ENCODE measurements at regions not wholly inside any gene's neighbourhood (a gene's known extent, or its start where the extent isn't known, plus 50 kb on each side); places are given as distances from the start of the nearest gene placed in this dataset.

DNA sequence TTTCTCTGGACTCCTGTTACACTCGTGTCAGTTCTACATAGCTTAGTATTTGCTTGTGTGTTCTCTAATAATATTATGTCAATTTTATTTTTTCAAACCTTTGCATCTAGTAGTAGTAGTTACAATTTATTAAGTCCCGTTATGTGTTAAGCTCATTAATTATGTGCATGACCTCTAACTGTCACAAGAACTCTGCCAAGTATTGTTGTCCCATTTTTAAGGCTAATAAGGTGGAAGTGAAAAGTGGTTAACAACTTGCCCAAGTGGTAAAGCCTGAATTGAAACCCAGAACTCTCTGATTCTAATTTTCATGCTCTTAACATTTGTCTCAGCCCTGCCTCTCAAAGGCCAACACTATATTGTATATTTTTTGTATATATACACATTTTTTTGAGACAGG is 221.6 kb downstream of the DMRT2 start:
- H3K4me3 Mint-ChIP-seq, result no peak overlapping the region
- TF ChIP-seq, protein P1, sequence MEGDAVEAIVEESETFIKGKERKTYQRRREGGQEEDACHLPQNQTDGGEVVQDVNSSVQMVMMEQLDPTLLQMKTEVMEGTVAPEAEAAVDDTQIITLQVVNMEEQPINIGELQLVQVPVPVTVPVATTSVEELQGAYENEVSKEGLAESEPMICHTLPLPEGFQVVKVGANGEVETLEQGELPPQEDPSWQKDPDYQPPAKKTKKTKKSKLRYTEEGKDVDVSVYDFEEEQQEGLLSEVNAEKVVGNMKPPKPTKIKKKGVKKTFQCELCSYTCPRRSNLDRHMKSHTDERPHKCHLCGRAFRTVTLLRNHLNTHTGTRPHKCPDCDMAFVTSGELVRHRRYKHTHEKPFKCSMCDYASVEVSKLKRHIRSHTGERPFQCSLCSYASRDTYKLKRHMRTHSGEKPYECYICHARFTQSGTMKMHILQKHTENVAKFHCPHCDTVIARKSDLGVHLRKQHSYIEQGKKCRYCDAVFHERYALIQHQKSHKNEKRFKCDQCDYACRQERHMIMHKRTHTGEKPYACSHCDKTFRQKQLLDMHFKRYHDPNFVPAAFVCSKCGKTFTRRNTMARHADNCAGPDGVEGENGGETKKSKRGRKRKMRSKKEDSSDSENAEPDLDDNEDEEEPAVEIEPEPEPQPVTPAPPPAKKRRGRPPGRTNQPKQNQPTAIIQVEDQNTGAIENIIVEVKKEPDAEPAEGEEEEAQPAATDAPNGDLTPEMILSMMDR (IDR thresholded peaks at IDR 0.05), result no peak
- POLR2A ChIA-PET, result no interaction called here
- H3K4me1 Mint-ChIP-seq (ENCODE audit: low read depth), result no peaks in the 10 kb centered on the region
- Histone ChIP-seq H3K36me3 (ENCODE audit: insufficient read depth, low read length) (no peaks in the 10 kb centered on the region), H3K27ac (ENCODE audit: low read depth in 1 of 2, low read length in 2 of 2) (no peak overlapping the region), H3K4me1 (ENCODE audit: insufficient read depth, low read length) (no peaks in the 10 kb centered on the region), H3K9me3 (ENCODE audit: control insufficient read depth in 1 of 2, insufficient read depth in 1 of 2, low read length in 2 of 2) (peaks cover 0 to 7% of the 10 kb centered on the region in 2 experiments), H3K27me3 (ENCODE audit: control insufficient read depth in 1 of 2, insufficient read depth in 2 of 2, low read length in 2 of 2) (no peaks in the 10 kb centered on the region), H3K4me3 (ENCODE audit: low read length) (no peak overlapping the region)
- H3K27me3 Mint-ChIP-seq, result no peaks in the 10 kb centered on the region
- H3K36me3 Mint-ChIP-seq (ENCODE audit: low read depth), result no peaks in the 10 kb centered on the region
- DNase-seq (no peak), ATAC-seq (ENCODE audit: poor library complexity) (no peak)
- H3K27ac Mint-ChIP-seq, result no peak overlapping the region
- no peaks in the 10 kb centered on the region for H3K9me3 Mint-ChIP-seq
- intact Hi-C loops (cut with DNase I, micrococcal nuclease), result no loop called here
- CTCF ChIA-PET, result no interaction called here

DNA sequence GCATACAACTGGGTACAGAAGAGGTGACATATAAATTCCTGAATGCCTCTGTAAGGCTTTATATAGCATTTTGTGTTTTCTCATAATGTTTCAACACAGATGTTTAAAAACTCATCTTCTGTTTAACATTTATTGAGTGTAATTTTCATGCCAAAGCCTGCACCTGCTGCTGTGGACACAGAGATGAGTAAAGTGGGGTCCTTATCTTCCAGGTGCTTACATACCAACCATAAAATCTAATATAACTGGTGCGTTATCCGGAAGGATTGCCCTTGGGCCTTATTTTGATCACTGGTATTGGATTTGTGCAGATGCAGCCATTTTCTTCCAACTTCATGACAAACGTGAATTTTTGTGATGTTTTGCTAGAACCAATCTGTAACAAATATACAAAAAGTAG is 222.3 kb downstream of the DMRT2 start:
- ATAC-seq (ENCODE audit: poor library complexity), result no peak
- Mint-ChIP-seq H3K4me1 (ENCODE audit: low read depth) (no peaks in the 10 kb centered on the region), H3K27ac (no peak overlapping the region), H3K4me3 (no peak overlapping the region), H3K36me3 (ENCODE audit: low read depth) (no peaks in the 10 kb centered on the region), H3K27me3 (no peaks in the 10 kb centered on the region), H3K9me3 (no peaks in the 10 kb centered on the region)
- Histone ChIP-seq H3K36me3 (ENCODE audit: insufficient read depth, low read length) (no peaks in the 10 kb centered on the region), H3K4me1 (ENCODE audit: insufficient read depth, low read length) (no peaks in the 10 kb centered on the region), H3K4me3 (ENCODE audit: low read length) (no peak overlapping the region), H3K27me3 (ENCODE audit: control insufficient read depth in 1 of 2, insufficient read depth in 2 of 2, low read length in 2 of 2) (no peaks in the 10 kb centered on the region), H3K9me3 (ENCODE audit: control insufficient read depth in 1 of 2, insufficient read depth in 1 of 2, low read length in 2 of 2) (peaks cover 0 to 6% of the 10 kb centered on the region in 2 experiments), H3K27ac (ENCODE audit: low read depth in 1 of 2, low read length in 2 of 2) (no peak overlapping the region)
- CTCF ChIA-PET, result no interaction called here
- TF ChIP-seq, protein P1 (IDR thresholded peaks at IDR 0.05), result no peak
- POLR2A ChIA-PET, result no interaction called here
- intact Hi-C loops (cut with DNase I, micrococcal nuclease), result no loop called here
- no peak for DNase-seq

DNA sequence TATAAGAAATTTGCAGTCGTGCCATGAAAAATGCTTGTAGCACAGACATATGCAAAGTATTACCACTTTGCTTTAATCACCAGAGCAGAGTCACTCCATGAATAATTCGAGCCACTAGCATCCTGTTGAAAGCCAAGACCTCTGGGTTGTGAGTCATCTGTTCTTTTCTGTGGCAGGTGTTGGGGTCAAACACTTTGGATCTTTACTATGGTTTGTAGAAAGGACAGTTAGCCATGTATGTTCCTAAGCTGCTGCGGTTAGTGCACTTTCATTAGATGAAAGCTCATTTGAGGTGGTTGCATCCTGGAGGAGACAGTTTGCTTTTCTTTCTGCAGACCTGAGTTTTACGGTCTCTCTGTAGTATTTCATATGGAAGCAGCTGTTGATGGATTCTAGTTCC is 223.7 kb downstream of the DMRT2 start:
- TF ChIP-seq, protein P1 (IDR thresholded peaks at IDR 0.05), result no peak
- Histone ChIP-seq H3K27ac (ENCODE audit: low read depth in 1 of 2, low read length in 2 of 2) (no peak overlapping the region), H3K36me3 (ENCODE audit: insufficient read depth, low read length) (no peaks in the 10 kb centered on the region), H3K9me3 (ENCODE audit: control insufficient read depth in 1 of 2, insufficient read depth in 1 of 2, low read length in 2 of 2) (no peaks in the 10 kb centered on the region), H3K4me3 (ENCODE audit: low read length) (no peak overlapping the region), H3K27me3 (ENCODE audit: control insufficient read depth in 1 of 2, insufficient read depth in 2 of 2, low read length in 2 of 2) (no peaks in the 10 kb centered on the region), H3K4me1 (ENCODE audit: insufficient read depth, low read length) (no peaks in the 10 kb centered on the region)
- ChIA-PET POLR2A (no interaction called here), CTCF (no interaction called here)
- no peaks in the 10 kb centered on the region for H3K36me3 Mint-ChIP-seq (ENCODE audit: low read depth)
- H3K4me3 Mint-ChIP-seq, result no peak overlapping the region
- H3K27me3 Mint-ChIP-seq, result no peaks in the 10 kb centered on the region
- intact Hi-C loops (cut with DNase I, micrococcal nuclease), result no loop called here
- H3K27ac Mint-ChIP-seq, result no peak overlapping the region
- ATAC-seq (ENCODE audit: poor library complexity) (no peak), DNase-seq (no peak)
- no peaks in the 10 kb centered on the region for H3K4me1 Mint-ChIP-seq (ENCODE audit: low read depth)
- no peaks in the 10 kb centered on the region for H3K9me3 Mint-ChIP-seq
